Stimulated activated naive B cell treated with anti-CD40 and anti-IgM and Interleukin-4, amounts not matched to agents 10 μg/mL and 1 μg/mL and 100 μg/mL, for 72 hours (primary cell): ENCODE measurements at regions not wholly inside any gene's neighbourhood (a gene's known extent, or its start where the extent isn't known, plus 50 kb on each side); places are given as distances from the start of the nearest gene placed in this dataset.
"Not testable (repeated sequence)": the region's sequence is repeated elsewhere in the genome, so short reads cannot be mapped to it uniquely, and the experiment has no call there.

Experiments
- ATAC-seq, 2 donors: fragments of 150-1000 bp; cut with Tn5 transposase; replicated peaks; 2 replicates each; pipeline ENCODE4 v1.10.0; 2021; ENCODE audit warnings: moderate library complexity in 1 of 2
- DNase-seq: peaks from one replicate; pipeline ENCODE4 v3.0.0; 2021
- H3K27ac Mint-ChIP-seq: one replicate; pipeline ENCODE4 v1.8.0; 2022; ENCODE audit warnings: mild to moderate bottlenecking, mixed read lengths
- H3K27me3 Mint-ChIP-seq, 2 donors: one replicate each; pipeline ENCODE4 v1.8.0; 2022; ENCODE audit warnings: mixed read lengths in 2 of 2
- H3K36me3 Mint-ChIP-seq, 2 donors: one replicate each; pipeline ENCODE4 v1.8.0; 2022; ENCODE audit warnings: mixed read lengths in 2 of 2, mild to moderate bottlenecking in 1 of 2
- H3K4me1 Mint-ChIP-seq, 2 donors: one replicate each; pipeline ENCODE4 v1.8.0; 2022; ENCODE audit warnings: mixed read lengths in 2 of 2, mild to moderate bottlenecking in 1 of 2
- H3K4me3 Mint-ChIP-seq, 2 donors: one replicate each; pipeline ENCODE4 v1.8.0; 2022; ENCODE audit warnings: mild to moderate bottlenecking in 2 of 2, mixed read lengths in 2 of 2, moderate library complexity in 1 of 2
- H3K9me3 Mint-ChIP-seq, 2 donors: one replicate each; pipeline ENCODE4 v1.8.0; 2022; ENCODE audit warnings: mixed read lengths in 2 of 2, mild to moderate bottlenecking in 1 of 2

DNA sequence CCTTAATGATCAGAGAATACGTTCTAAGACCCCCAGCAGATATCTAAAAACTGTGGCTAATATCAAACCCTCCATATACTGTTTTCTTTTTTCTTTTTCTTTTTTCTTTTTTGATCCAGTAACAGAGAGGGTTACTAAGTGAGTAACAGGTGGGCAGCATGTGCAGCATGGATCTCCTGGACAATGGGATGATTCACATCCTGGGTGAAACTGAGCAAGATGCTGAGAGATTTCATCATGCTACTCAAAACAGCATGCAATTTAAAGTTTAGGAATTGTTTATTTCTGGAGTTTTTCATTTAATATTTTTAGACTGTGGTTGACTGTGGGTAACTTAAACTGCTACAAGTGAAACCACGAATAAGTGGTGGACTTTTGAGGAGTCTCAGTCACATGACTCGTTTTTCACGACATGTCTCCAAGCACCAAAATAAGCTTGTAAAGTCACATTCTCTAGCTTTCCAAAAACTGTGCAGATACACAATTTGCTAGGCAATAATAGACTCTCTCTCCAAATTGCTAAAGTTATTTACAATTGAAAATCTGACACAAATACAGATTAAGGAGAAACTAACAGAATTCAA is 716.2 kb downstream of the NXPH1 start:
- no peaks in the 10 kb centered on the region for H3K36me3 Mint-ChIP-seq
- no peaks in the 10 kb centered on the region for H3K4me1 Mint-ChIP-seq
- peaks cover 6 to 8% of the 10 kb centered on the region in 2 donors for H3K9me3 Mint-ChIP-seq
- ATAC-seq (no peak), DNase-seq (no peak)
- no peak overlapping the region for H3K4me3 Mint-ChIP-seq
- no peak overlapping the region for H3K27ac Mint-ChIP-seq
- no peaks in the 10 kb centered on the region for H3K27me3 Mint-ChIP-seq

- DNase-seq, H3K4me1 Mint-ChIP-seq, ATAC-seq, H3K27ac Mint-ChIP-seq, H3K27me3 Mint-ChIP-seq, H3K4me3 Mint-ChIP-seq, H3K9me3 Mint-ChIP-seq, H3K36me3 Mint-ChIP-seq: not testable (repeated sequence)
Measured at GRCh38 chr7:9163691-9164090, 730.3 kb downstream of the NXPH1 start.

- Mint-ChIP-seq H3K4me1 (no peaks in the 10 kb centered on the region), H3K36me3 (no peaks in the 10 kb centered on the region), H3K4me3 (no peak overlapping the region), H3K27me3 (no peaks in the 10 kb centered on the region), H3K27ac (no peak overlapping the region), H3K9me3 (peaks cover 4 to 7% of the 10 kb centered on the region in 2 donors)
- no peak for ATAC-seq
- DNase-seq: no peak
Measured at GRCh38 chr7:9175871-9176270, 742.5 kb downstream of the NXPH1 start.

DNA sequence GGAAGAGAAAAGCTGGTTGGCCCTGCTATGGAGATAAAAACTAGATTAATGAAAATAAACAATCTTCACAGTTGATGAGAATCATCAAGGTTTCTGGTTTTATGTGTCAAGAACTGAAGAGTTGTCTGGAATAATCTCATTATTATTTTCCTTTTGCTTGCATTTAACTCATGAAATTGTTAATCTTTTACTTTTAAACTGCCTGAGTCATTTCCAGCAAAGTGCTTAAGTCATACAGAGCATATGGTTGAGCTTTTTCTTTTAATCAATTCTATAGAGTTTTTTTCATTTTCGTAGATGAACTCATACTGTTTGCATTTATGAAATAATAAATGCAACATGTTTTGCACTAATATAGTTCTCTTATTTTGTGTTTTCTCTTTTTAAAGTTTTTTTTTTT is 747.9 kb downstream of the NXPH1 start:
- Mint-ChIP-seq H3K4me3 (no peak overlapping the region), H3K9me3 (no peaks in the 10 kb centered on the region), H3K36me3 (no peaks in the 10 kb centered on the region), H3K27me3 (no peaks in the 10 kb centered on the region), H3K4me1 (no peaks in the 10 kb centered on the region), H3K27ac (no peak overlapping the region)
- DNase-seq (no peak), ATAC-seq (no peak)

GRCh38 chr7:9186730-9187129 is 753.3 kb downstream of the NXPH1 start:
- Mint-ChIP-seq H3K36me3 (no peaks in the 10 kb centered on the region), H3K27me3 (no peaks in the 10 kb centered on the region), H3K4me3 (no peak overlapping the region), H3K9me3 (peaks cover 4 to 5% of the 10 kb centered on the region in 2 donors), H3K27ac (no peak overlapping the region), H3K4me1 (no peaks in the 10 kb centered on the region)
- no peak for DNase-seq
- ATAC-seq: no peak

DNA sequence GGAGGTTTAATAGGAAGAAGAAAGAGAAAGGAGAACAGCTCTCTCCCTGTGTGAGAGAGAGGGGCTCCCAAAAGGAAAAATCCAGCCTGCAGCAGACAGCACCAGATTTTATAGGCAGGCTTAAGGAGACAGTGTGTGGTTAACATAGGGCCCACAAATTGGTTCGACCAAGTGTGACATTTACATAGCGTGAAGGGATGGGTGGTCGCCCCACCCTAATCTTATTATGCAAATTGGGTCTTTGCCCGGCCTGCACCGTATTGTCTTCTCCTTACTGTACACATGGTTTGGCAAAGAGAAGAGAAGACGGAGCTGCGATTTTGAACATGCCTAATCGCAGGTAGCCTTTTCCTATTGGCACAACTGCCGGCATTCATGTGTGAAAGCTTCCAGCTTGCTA is 756.3 kb downstream of the NXPH1 start:
- H3K27me3 Mint-ChIP-seq: no peaks in the 10 kb centered on the region
- H3K9me3 Mint-ChIP-seq: peaks cover 4 to 5% of the 10 kb centered on the region in 2 donors
- H3K27ac Mint-ChIP-seq: no peak overlapping the region
- no peaks in the 10 kb centered on the region for H3K36me3 Mint-ChIP-seq
- DNase-seq (no peak), ATAC-seq (no peak)
- H3K4me1 Mint-ChIP-seq: no peaks in the 10 kb centered on the region
- no peak overlapping the region for H3K4me3 Mint-ChIP-seq

GRCh38 chr7:9192969-9193368 is 759.6 kb downstream of the NXPH1 start:
- Mint-ChIP-seq H3K4me1 (no peaks in the 10 kb centered on the region), H3K9me3 (peaks cover 4 to 5% of the 10 kb centered on the region in 2 donors), H3K27ac (no peak overlapping the region), H3K36me3 (no peaks in the 10 kb centered on the region), H3K27me3 (no peaks in the 10 kb centered on the region), H3K4me3 (no peak overlapping the region)
- DNase-seq (no peak), ATAC-seq (no peak)

DNA sequence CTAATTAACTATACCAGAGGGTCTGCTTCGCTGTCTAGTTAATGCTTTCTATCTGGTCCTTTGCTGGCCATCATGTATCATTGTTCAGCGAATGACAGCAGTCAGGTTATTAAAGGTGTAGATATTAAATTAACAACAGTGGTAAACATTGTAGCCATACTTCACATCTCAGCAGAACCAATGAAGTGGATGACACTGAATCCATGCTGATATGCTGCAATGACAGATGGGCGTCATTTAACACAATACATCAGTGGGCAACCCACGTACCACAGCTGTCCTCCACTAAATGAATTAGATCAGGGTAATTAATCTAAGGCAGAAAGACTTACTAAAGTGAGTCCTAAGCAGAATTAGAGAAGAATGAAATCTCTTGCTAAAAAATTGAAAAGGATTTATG is 767.2 kb downstream of the NXPH1 start:
- Mint-ChIP-seq H3K4me3 (no peak overlapping the region), H3K27me3 (no peaks in the 10 kb centered on the region), H3K4me1 (no peaks in the 10 kb centered on the region), H3K27ac (no peak overlapping the region), H3K9me3 (no peaks in the 10 kb centered on the region), H3K36me3 (no peaks in the 10 kb centered on the region)
- ATAC-seq (no peak), DNase-seq (no peak)

- Mint-ChIP-seq H3K9me3 (peaks cover 0 to 5% of the 10 kb centered on the region in 2 donors), H3K4me3 (no peak overlapping the region), H3K36me3 (no peaks in the 10 kb centered on the region), H3K4me1 (no peaks in the 10 kb centered on the region), H3K27me3 (no peaks in the 10 kb centered on the region), H3K27ac (no peak overlapping the region)
- ATAC-seq (no peak), DNase-seq (no peak)
Measured at GRCh38 chr7:9201928-9202327, 768.5 kb downstream of the NXPH1 start.

- H3K27ac Mint-ChIP-seq: no peak overlapping the region
- peaks cover 0 to 5% of the 10 kb centered on the region in 2 donors for H3K9me3 Mint-ChIP-seq
- no peaks in the 10 kb centered on the region for H3K4me1 Mint-ChIP-seq
- H3K27me3 Mint-ChIP-seq: no peaks in the 10 kb centered on the region
- no peaks in the 10 kb centered on the region for H3K36me3 Mint-ChIP-seq
- H3K4me3 Mint-ChIP-seq: no peak overlapping the region
- DNase-seq (no peak), ATAC-seq (no peak)
Measured at GRCh38 chr7:9204571-9204970, 771.2 kb downstream of the NXPH1 start.

DNA sequence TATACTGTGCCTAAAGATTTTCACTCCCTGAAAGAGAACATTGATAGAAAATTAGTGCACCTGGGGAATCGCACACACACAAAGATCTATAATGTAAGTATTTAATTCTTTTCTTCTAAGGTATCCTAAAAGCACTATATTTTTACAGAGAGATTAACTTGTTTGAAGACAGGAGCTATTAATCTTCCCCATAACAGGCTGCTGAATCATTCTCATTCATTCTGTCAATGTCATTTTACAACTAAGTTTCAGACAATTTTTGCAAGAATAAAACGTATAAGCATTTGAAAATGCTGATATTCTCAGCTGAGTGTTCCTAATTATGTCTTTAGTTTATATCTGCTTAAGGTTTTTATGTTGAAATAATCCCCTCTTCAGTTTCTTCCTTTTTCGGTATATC is 776.7 kb downstream of the NXPH1 start:
- no peaks in the 10 kb centered on the region for H3K4me1 Mint-ChIP-seq
- H3K9me3 Mint-ChIP-seq: peaks cover 0 to 5% of the 10 kb centered on the region in 2 donors
- no peak overlapping the region for H3K27ac Mint-ChIP-seq
- H3K36me3 Mint-ChIP-seq: no peaks in the 10 kb centered on the region
- no peak for DNase-seq
- no peaks in the 10 kb centered on the region for H3K27me3 Mint-ChIP-seq
- H3K4me3 Mint-ChIP-seq: no peak overlapping the region
- ATAC-seq: no peak

DNA sequence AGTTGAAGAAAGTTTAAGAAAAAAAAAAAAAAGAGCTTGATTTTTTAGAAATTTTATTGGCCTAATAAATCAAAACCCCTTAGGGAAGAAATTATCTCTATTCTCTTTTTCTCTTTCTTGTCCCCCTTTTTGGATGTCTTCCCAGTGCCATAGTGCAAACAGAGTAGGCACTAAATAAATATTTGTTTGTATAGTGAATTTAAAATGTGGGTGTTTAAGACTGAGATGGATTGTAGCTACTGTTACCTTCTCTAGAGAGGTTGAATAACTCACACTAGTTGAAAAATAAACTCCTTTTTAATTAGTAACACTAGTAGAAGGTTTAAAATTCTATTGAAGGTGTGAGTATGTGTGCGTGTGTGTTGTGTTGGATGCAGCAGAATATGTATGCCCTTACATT is 783.8 kb downstream of the NXPH1 start:
- ATAC-seq (no peak), DNase-seq (no peak)
- no peaks in the 10 kb centered on the region for H3K9me3 Mint-ChIP-seq

GRCh38 chr7:9226500-9226899 is 793.1 kb downstream of the NXPH1 start:
- H3K4me3 Mint-ChIP-seq: no peak overlapping the region
- DNase-seq (no peak), ATAC-seq (no peak)
- no peaks in the 10 kb centered on the region for H3K27me3 Mint-ChIP-seq
- peaks cover 2 to 11% of the 10 kb centered on the region in 2 donors for H3K9me3 Mint-ChIP-seq
- no peaks in the 10 kb centered on the region for H3K36me3 Mint-ChIP-seq
- no peak overlapping the region for H3K27ac Mint-ChIP-seq
- no peaks in the 10 kb centered on the region for H3K4me1 Mint-ChIP-seq

More for the DNA sequence above, 783.8 kb downstream of the NXPH1 start:
- no peak overlapping the region for H3K27ac Mint-ChIP-seq
- H3K36me3 Mint-ChIP-seq: no peaks in the 10 kb centered on the region
- no peaks in the 10 kb centered on the region for H3K27me3 Mint-ChIP-seq
- H3K4me1 Mint-ChIP-seq: no peaks in the 10 kb centered on the region
- H3K4me3 Mint-ChIP-seq: no peak overlapping the region

DNA sequence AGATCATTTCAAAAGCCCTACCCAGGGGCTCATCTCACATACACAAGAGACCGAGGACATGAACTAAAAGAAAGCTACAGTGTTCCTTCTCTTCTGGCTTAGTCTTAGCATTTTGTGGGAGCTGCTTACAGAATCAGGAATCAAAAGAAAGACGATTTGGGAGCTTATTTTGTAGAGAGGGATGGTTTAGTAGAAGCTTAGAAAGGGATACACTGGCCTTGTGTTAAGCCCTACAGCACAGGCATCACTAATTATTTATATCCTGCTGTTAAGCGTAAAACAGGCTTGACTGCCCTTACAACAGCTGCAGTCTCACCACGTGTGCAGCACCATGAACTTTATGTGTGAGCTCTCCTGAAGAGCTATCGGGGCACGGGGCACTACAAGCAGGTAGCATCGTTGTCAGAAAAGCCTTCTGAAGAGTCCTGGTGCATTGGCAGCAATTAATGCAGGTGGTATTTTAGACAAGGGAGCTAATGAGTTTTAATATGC is 798.3 kb downstream of the NXPH1 start:
- no peaks in the 10 kb centered on the region for H3K4me1 Mint-ChIP-seq
- no peak overlapping the region for H3K27ac Mint-ChIP-seq
- no peaks in the 10 kb centered on the region for H3K27me3 Mint-ChIP-seq
- no peak overlapping the region for H3K4me3 Mint-ChIP-seq
- H3K36me3 Mint-ChIP-seq: no peaks in the 10 kb centered on the region
- H3K9me3 Mint-ChIP-seq: peaks cover 4 to 13% of the 10 kb centered on the region in 2 donors
- DNase-seq: no peak
- no peak for ATAC-seq

DNA sequence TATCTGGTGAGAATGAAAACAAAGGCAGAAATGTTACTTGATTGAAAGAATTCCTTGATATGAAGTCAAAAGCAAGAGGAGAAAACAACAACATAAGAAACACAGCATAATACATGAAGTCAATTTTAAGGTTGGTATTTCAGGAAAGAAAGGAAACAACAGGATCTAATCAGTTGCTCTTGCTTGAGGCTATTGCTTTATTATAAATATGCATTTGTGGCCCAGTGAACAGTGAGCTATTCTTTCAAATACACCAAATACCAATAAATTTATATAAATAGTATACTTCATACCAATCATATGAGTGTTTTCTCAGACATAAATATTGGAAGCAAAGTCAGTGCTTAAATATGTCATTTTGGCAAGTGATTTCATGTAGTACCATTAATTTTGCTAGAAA is 806.6 kb downstream of the NXPH1 start:
- no peak for ATAC-seq
- Mint-ChIP-seq H3K27ac (no peak overlapping the region), H3K27me3 (no peaks in the 10 kb centered on the region), H3K4me1 (no peaks in the 10 kb centered on the region), H3K4me3 (no peak overlapping the region), H3K9me3 (peaks cover 6 to 11% of the 10 kb centered on the region in 2 donors), H3K36me3 (no peaks in the 10 kb centered on the region)
- no peak for DNase-seq

GRCh38 chr7:9241826-9242225 is 808.4 kb downstream of the NXPH1 start:
- no peaks in the 10 kb centered on the region for H3K27me3 Mint-ChIP-seq
- no peak overlapping the region for H3K27ac Mint-ChIP-seq

More at GRCh38 chr7:9241826-9242225, 808.4 kb downstream of the NXPH1 start:
- DNase-seq (no peak), ATAC-seq (no peak)
- Mint-ChIP-seq H3K36me3 (no peaks in the 10 kb centered on the region), H3K9me3 (peaks cover 4 to 6% of the 10 kb centered on the region in 2 donors), H3K4me1 (no peaks in the 10 kb centered on the region), H3K4me3 (no peak overlapping the region)
